ENCODE measurements at regions not wholly inside any gene's neighbourhood (a gene's known extent, or its start where the extent isn't known, plus 50 kb on each side); places are given as distances from the start of the nearest gene placed in this dataset.

DNA sequence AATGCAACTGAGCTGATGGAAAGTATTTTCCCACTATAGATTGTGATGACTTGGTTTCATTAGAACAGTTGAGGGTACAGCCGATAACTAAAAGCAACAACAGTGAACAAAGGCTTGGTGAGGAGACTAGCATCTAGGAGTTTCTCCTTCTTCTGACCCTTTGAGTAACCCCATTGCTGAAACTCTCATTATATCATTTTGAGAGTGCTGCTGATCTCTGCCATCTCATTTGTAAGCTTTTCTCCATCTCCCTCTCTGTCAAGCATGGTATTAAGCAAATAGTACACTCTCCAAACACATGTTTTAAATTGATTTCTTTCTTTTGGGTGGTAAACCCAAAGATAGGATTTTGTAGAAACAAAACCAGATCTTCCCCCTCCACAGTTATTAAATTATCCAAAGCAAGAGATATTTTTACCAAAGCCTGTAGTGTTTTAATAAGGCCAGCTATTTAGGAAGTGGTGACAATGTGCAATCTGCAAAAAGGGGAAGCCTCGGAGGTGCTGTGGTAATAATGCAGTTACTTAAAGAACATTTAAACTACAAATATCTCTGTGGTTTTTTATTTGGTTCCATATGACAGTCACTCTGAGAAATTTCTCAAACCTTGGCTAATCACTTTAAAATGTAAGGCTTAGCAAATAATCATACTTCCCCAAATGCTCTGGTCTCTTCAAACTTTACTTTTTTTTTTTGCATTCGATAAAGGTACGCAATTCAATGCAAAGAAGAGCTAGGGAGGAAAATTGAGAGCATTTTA lies 287.5 kb downstream of the HLX start (continued):
- TF ChIP-seq, protein P1, sequence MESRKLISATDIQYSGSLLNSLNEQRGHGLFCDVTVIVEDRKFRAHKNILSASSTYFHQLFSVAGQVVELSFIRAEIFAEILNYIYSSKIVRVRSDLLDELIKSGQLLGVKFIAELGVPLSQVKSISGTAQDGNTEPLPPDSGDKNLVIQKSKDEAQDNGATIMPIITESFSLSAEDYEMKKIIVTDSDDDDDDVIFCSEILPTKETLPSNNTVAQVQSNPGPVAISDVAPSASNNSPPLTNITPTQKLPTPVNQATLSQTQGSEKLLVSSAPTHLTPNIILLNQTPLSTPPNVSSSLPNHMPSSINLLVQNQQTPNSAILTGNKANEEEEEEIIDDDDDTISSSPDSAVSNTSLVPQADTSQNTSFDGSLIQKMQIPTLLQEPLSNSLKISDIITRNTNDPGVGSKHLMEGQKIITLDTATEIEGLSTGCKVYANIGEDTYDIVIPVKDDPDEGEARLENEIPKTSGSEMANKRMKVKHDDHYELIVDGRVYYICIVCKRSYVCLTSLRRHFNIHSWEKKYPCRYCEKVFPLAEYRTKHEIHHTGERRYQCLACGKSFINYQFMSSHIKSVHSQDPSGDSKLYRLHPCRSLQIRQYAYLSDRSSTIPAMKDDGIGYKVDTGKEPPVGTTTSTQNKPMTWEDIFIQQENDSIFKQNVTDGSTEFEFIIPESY (IDR thresholded peaks at IDR 0.05) = no peak
- no peak for TF ChIP-seq ESRRA (IDR thresholded peaks at IDR 0.05; ENCODE audit: low read length)
- TF ChIP-seq MEF2B (IDR thresholded peaks at IDR 0.05; ENCODE audit: partially characterized antibody, poor library complexity, severe bottlenecking) = peak; percentile 91
- TF ChIP-seq MYB (IDR thresholded peaks at IDR 0.05; ENCODE audit: borderline replicate concordance, low read depth, low read length) = no peak
- no peak for TF ChIP-seq BRCA1 (IDR thresholded peaks at IDR 0.05; ENCODE audit: low read depth, low read length)
- TF ChIP-seq, protein P2, sequence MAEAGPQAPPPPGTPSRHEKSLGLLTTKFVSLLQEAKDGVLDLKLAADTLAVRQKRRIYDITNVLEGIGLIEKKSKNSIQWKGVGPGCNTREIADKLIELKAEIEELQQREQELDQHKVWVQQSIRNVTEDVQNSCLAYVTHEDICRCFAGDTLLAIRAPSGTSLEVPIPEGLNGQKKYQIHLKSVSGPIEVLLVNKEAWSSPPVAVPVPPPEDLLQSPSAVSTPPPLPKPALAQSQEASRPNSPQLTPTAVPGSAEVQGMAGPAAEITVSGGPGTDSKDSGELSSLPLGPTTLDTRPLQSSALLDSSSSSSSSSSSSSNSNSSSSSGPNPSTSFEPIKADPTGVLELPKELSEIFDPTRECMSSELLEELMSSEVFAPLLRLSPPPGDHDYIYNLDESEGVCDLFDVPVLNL (IDR thresholded peaks at IDR 0.05; ENCODE audit: low read depth, low read length) = no peak
- TF ChIP-seq, protein P3, sequence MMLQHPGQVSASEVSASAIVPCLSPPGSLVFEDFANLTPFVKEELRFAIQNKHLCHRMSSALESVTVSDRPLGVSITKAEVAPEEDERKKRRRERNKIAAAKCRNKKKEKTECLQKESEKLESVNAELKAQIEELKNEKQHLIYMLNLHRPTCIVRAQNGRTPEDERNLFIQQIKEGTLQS (IDR thresholded peaks at IDR 0.05; ENCODE audit: borderline replicate concordance, extremely low read depth, low read depth, low read length) = no peak
- no peak for TF ChIP-seq CHD1 (IDR thresholded peaks at IDR 0.05; ENCODE audit: low read depth, low read length)
- no peak for TF ChIP-seq CHD2 (IDR thresholded peaks at IDR 0.05; ENCODE audit: borderline replicate concordance, low read depth, low read length)
- no peak for TF ChIP-seq SREBF1 (IDR thresholded peaks at IDR 0.05; ENCODE audit: low read length)
- no peak for TF ChIP-seq HDGF (IDR thresholded peaks at IDR 0.05)
- peak; percentile 75 to 79; a peak in 3 of 4 replicates for TF ChIP-seq IKZF2 (IDR thresholded peaks at IDR 0.05)
- no peak for TF ChIP-seq KAT2A (conservative IDR thresholded peaks at IDR 0.05; ENCODE audit: control insufficient read depth, low read depth, low read length)
- TF ChIP-seq, protein P4, sequence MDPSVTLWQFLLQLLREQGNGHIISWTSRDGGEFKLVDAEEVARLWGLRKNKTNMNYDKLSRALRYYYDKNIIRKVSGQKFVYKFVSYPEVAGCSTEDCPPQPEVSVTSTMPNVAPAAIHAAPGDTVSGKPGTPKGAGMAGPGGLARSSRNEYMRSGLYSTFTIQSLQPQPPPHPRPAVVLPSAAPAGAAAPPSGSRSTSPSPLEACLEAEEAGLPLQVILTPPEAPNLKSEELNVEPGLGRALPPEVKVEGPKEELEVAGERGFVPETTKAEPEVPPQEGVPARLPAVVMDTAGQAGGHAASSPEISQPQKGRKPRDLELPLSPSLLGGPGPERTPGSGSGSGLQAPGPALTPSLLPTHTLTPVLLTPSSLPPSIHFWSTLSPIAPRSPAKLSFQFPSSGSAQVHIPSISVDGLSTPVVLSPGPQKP (IDR thresholded peaks at IDR 0.05; ENCODE audit: low read depth, low read length) = no peak
- TF ChIP-seq RCOR1 (conservative IDR thresholded peaks at IDR 0.05; ENCODE audit: low read depth, low read length) = no peak
- TF ChIP-seq RBBP5 (conservative IDR thresholded peaks at IDR 0.05) = no peak
- no peak for TF ChIP-seq JUND (IDR thresholded peaks at IDR 0.05; ENCODE audit: low read depth, low read length)
- TF ChIP-seq CBFB (IDR thresholded peaks at IDR 0.05; ENCODE audit: low read depth) = no peak
- peak; percentile 58 for TF ChIP-seq JUNB (IDR thresholded peaks at IDR 0.05)
- TF ChIP-seq, protein P5, sequence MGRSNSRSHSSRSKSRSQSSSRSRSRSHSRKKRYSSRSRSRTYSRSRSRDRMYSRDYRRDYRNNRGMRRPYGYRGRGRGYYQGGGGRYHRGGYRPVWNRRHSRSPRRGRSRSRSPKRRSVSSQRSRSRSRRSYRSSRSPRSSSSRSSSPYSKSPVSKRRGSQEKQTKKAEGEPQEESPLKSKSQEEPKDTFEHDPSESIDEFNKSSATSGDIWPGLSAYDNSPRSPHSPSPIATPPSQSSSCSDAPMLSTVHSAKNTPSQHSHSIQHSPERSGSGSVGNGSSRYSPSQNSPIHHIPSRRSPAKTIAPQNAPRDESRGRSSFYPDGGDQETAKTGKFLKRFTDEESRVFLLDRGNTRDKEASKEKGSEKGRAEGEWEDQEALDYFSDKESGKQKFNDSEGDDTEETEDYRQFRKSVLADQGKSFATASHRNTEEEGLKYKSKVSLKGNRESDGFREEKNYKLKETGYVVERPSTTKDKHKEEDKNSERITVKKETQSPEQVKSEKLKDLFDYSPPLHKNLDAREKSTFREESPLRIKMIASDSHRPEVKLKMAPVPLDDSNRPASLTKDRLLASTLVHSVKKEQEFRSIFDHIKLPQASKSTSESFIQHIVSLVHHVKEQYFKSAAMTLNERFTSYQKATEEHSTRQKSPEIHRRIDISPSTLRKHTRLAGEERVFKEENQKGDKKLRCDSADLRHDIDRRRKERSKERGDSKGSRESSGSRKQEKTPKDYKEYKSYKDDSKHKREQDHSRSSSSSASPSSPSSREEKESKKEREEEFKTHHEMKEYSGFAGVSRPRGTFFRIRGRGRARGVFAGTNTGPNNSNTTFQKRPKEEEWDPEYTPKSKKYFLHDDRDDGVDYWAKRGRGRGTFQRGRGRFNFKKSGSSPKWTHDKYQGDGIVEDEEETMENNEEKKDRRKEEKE (IDR thresholded peaks at IDR 0.05) = no peak
- no peak for TF ChIP-seq FOXK2 (IDR thresholded peaks at IDR 0.05)
- TF ChIP-seq, protein P6, sequence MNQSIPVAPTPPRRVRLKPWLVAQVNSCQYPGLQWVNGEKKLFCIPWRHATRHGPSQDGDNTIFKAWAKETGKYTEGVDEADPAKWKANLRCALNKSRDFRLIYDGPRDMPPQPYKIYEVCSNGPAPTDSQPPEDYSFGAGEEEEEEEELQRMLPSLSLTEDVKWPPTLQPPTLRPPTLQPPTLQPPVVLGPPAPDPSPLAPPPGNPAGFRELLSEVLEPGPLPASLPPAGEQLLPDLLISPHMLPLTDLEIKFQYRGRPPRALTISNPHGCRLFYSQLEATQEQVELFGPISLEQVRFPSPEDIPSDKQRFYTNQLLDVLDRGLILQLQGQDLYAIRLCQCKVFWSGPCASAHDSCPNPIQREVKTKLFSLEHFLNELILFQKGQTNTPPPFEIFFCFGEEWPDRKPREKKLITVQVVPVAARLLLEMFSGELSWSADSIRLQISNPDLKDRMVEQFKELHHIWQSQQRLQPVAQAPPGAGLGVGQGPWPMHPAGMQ (IDR thresholded peaks at IDR 0.05; ENCODE audit: borderline replicate concordance) = no peak
- no peak for TF ChIP-seq ZNF274 (IDR thresholded peaks at IDR 0.05; ENCODE audit: insufficient read depth, insufficient read length)
- no peak for TF ChIP-seq CHD4 (IDR thresholded peaks at IDR 0.05)
